ENCODE measurements at regions not wholly inside any gene's neighbourhood (a gene's known extent, or its start where the extent isn't known, plus 50 kb on each side); places are given as distances from the start of the nearest gene placed in this dataset.

GRCh38 chr6:71681234-71681867 is 205.0 kb upstream of the RIMS1 start:
- TF ChIP-seq CTCF (IDR thresholded peaks at IDR 0.05) (no peak), POLR2A (IDR thresholded peaks at IDR 0.05) (no peak), EP300 (IDR thresholded peaks at IDR 0.05) (no peak)
